ENCODE measurements at regions not wholly inside any gene's neighbourhood (a gene's known extent, or its start where the extent isn't known, plus 50 kb on each side); places are given as distances from the start of the nearest gene placed in this dataset.

GRCh38 chr5:56737951-56738606, 77.3 kb upstream of the MAP3K1 start:
- H3K79me1 ChIP-seq (ENCODE audit: insufficient read depth, low read depth, low read length, poor library complexity, severe bottlenecking), result no peaks in the 10 kb centered on the region
- no peak overlapping the region for H2BK15ac ChIP-seq (ENCODE audit: low read depth, low read length)
- H4K5ac ChIP-seq (ENCODE audit: insufficient read length, low read depth, low read length), result no peak overlapping the region
- H2BK20ac ChIP-seq (ENCODE audit: low read depth, low read length, poor library complexity, severe bottlenecking), result no peak overlapping the region
- H3K4me3 Mint-ChIP-seq, result no peak overlapping the region
- no peak overlapping the region for H3K18ac ChIP-seq (ENCODE audit: insufficient read length, low read depth, low read length)
- H3K27me3 Mint-ChIP-seq (ENCODE audit: low read depth), result no peaks in the 10 kb centered on the region
- no peak overlapping the region for H2AK5ac ChIP-seq (ENCODE audit: insufficient read length, low read length)
- H3K36me3 Mint-ChIP-seq (ENCODE audit: insufficient read depth in 1 of 3, low read depth in 3 of 3), result no peaks in the 10 kb centered on the region
- no peaks in the 10 kb centered on the region for H3K9me3 Mint-ChIP-seq
- no peak overlapping the region for H3T11ph ChIP-seq (ENCODE audit: low read length)
- no peak overlapping the region for H4K8ac ChIP-seq (replicated peaks; ENCODE audit: insufficient read length, low read depth, low read length)
- no peak overlapping the region for H3K9ac ChIP-seq (ENCODE audit: extremely low read depth, insufficient read length, low read length)
- H3K23ac ChIP-seq (ENCODE audit: insufficient read length, low read depth, low read length), result no peak overlapping the region
- no peak overlapping the region for H2AFZ ChIP-seq (ENCODE audit: low read length)
- no peak overlapping the region for H3K4me2 ChIP-seq (ENCODE audit: insufficient read depth, insufficient read length, low read length)
- H3K14ac ChIP-seq (ENCODE audit: insufficient read depth, low read length), result no peak overlapping the region
- H3K27ac Mint-ChIP-seq, result no peak overlapping the region
- DNase-seq, result no peak
- no peaks in the 10 kb centered on the region for H3K9me3 ChIP-seq (ENCODE audit: control insufficient read depth, low read depth, low read length)
- H2BK12ac ChIP-seq (ENCODE audit: insufficient read length, low read depth, low read length), result no peak overlapping the region
- H3K4me1 Mint-ChIP-seq, result peaks cover 16 to 26% of the 10 kb centered on the region in 2 experiments
- TF ChIP-seq CTCF (conservative IDR thresholded peaks at IDR 0.05), result no peak
- H3K79me2 ChIP-seq (ENCODE audit: insufficient read depth, low read length), result no peaks in the 10 kb centered on the region
- no peak overlapping the region for H3K4ac ChIP-seq (ENCODE audit: low read depth, low read length)
- H3K56ac ChIP-seq (ENCODE audit: insufficient read length, low read depth, low read length), result no peak overlapping the region
- H4K91ac ChIP-seq (ENCODE audit: insufficient read length, low read depth, low read length), result no peak overlapping the region
- no peak overlapping the region for H3K27ac ChIP-seq (ENCODE audit: insufficient read length, low read depth, low read length)
- no peaks in the 10 kb centered on the region for H3K23me2 ChIP-seq (ENCODE audit: insufficient read length, low read depth, low read length, poor library complexity, severe bottlenecking)
- H4K20me1 ChIP-seq (ENCODE audit: control insufficient read depth, insufficient read depth, insufficient read length), result no peaks in the 10 kb centered on the region
- no CpG with 5 or more reads among the region's 6 CpGs for WGBS (ENCODE audit: extremely low coverage, insufficient read length, low lambda C conversion rate)
- H3K4me1 ChIP-seq (ENCODE audit: insufficient read depth, low read length), result peaks cover 10% of the 10 kb centered on the region; the same call in 1 of the 2 replicates
- H2BK5ac ChIP-seq (ENCODE audit: insufficient read length, low read length), result no peak overlapping the region
- H2BK120ac ChIP-seq (ENCODE audit: low read depth, low read length, poor library complexity, severe bottlenecking), result no peak overlapping the region
- H3K27me3 ChIP-seq (ENCODE audit: insufficient read depth, low read length), result no peaks in the 10 kb centered on the region

Data from H9 (cell line).